ENCODE measurements at regions not wholly inside any gene's neighbourhood (a gene's known extent, or its start where the extent isn't known, plus 50 kb on each side); places are given as distances from the start of the nearest gene placed in this dataset.

GRCh38 chr18:78727057-78727739, 252.4 kb upstream of the SALL3 start:
- TF ChIP-seq CTCF (IDR thresholded peaks at IDR 0.05) (no peak), POLR2A (IDR thresholded peaks at IDR 0.05) (no peak)

Data from heart left ventricle (tissue), 13 donors.